ENCODE measurements at regions not wholly inside any gene's neighbourhood (a gene's known extent, or its start where the extent isn't known, plus 50 kb on each side); places are given as distances from the start of the nearest gene placed in this dataset.

GRCh38 chr3:144524531-144524930 is 552.9 kb downstream of the DIPK2A start:
- TF ChIP-seq, protein P1, sequence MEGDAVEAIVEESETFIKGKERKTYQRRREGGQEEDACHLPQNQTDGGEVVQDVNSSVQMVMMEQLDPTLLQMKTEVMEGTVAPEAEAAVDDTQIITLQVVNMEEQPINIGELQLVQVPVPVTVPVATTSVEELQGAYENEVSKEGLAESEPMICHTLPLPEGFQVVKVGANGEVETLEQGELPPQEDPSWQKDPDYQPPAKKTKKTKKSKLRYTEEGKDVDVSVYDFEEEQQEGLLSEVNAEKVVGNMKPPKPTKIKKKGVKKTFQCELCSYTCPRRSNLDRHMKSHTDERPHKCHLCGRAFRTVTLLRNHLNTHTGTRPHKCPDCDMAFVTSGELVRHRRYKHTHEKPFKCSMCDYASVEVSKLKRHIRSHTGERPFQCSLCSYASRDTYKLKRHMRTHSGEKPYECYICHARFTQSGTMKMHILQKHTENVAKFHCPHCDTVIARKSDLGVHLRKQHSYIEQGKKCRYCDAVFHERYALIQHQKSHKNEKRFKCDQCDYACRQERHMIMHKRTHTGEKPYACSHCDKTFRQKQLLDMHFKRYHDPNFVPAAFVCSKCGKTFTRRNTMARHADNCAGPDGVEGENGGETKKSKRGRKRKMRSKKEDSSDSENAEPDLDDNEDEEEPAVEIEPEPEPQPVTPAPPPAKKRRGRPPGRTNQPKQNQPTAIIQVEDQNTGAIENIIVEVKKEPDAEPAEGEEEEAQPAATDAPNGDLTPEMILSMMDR (IDR thresholded peaks at IDR 0.05), result no peak
- TF ChIP-seq POLR2A (IDR thresholded peaks at IDR 0.05), result no peak

Data from body of pancreas (tissue), 4 donors.